T-helper 2 cell treated with Interferon-gamma antibody and Interleukin-4, amounts not matched to agents 5 μg/mL and 100 μg/mL, for 36 hours (primary cell): ENCODE measurements at regions not wholly inside any gene's neighbourhood (a gene's known extent, or its start where the extent isn't known, plus 50 kb on each side); places are given as distances from the start of the nearest gene placed in this dataset.

Experiments
- DNase-seq: peaks from one replicate; pipeline ENCODE4 v3.0.0; 2021; ENCODE audit warnings: low spot score
- H3K27ac Mint-ChIP-seq: one replicate; pipeline ENCODE4 v1.8.0; 2021; ENCODE audit warnings: mild to moderate bottlenecking, mixed read lengths
- H3K27me3 Mint-ChIP-seq: one replicate; pipeline ENCODE4 v1.8.0; 2021; ENCODE audit warnings: low read depth, mixed read lengths
- H3K36me3 Mint-ChIP-seq: one replicate; pipeline ENCODE4 v1.8.0; 2021; ENCODE audit warnings: low read depth, mixed read lengths
- H3K4me1 Mint-ChIP-seq: one replicate; pipeline ENCODE4 v1.8.0; 2021; ENCODE audit warnings: low read depth, mixed read lengths
- H3K4me3 Mint-ChIP-seq: one replicate; pipeline ENCODE4 v1.8.0; 2022; ENCODE audit warnings: mild to moderate bottlenecking, moderate library complexity, mixed read lengths
- H3K9me3 Mint-ChIP-seq: one replicate; pipeline ENCODE4 v1.8.0; 2021; ENCODE audit warnings: mixed read lengths

- Mint-ChIP-seq H3K36me3 (no peaks in the 10 kb centered on the region), H3K27me3 (no peaks in the 10 kb centered on the region), H3K4me1 (no peaks in the 10 kb centered on the region), H3K9me3 (peaks cover 26% of the 10 kb centered on the region), H3K27ac (no peak overlapping the region), H3K4me3 (no peak overlapping the region)
- DNase-seq, result no peak
Measured at GRCh38 chr21:18603261-18603660, 199.7 kb upstream of the TMPRSS15 start.

GRCh38 chr21:18603980-18604379, 200.4 kb upstream of the TMPRSS15 start:
- Mint-ChIP-seq H3K27me3 (no peaks in the 10 kb centered on the region), H3K36me3 (no peaks in the 10 kb centered on the region), H3K4me1 (no peaks in the 10 kb centered on the region)

GRCh38 chr21:18608226-18608625, 204.6 kb upstream of the TMPRSS15 start:
- Mint-ChIP-seq H3K9me3 (peaks cover 15% of the 10 kb centered on the region), H3K36me3 (no peaks in the 10 kb centered on the region), H3K4me3 (no peak overlapping the region), H3K27ac (no peak overlapping the region), H3K4me1 (no peaks in the 10 kb centered on the region), H3K27me3 (no peaks in the 10 kb centered on the region)
- no peak for DNase-seq

More at GRCh38 chr21:18603980-18604379, 200.4 kb upstream of the TMPRSS15 start:
- DNase-seq, result no peak
- Mint-ChIP-seq H3K27ac (no peak overlapping the region), H3K9me3 (peaks cover 25% of the 10 kb centered on the region), H3K4me3 (no peak overlapping the region)

GRCh38 chr21:18614303-18614702, 210.7 kb upstream of the TMPRSS15 start:
- H3K4me3 Mint-ChIP-seq, result no peak overlapping the region
- no peak for DNase-seq
- no peak overlapping the region for H3K27ac Mint-ChIP-seq
- H3K27me3 Mint-ChIP-seq, result no peaks in the 10 kb centered on the region
- H3K36me3 Mint-ChIP-seq, result no peaks in the 10 kb centered on the region
- peaks cover 6% of the 10 kb centered on the region for H3K9me3 Mint-ChIP-seq
- H3K4me1 Mint-ChIP-seq, result no peaks in the 10 kb centered on the region

GRCh38 chr21:18617291-18617690, 213.7 kb upstream of the TMPRSS15 start:
- Mint-ChIP-seq H3K27ac (no peak overlapping the region), H3K27me3 (no peaks in the 10 kb centered on the region), H3K9me3 (peaks cover 19% of the 10 kb centered on the region), H3K36me3 (no peaks in the 10 kb centered on the region), H3K4me1 (no peaks in the 10 kb centered on the region), H3K4me3 (no peak overlapping the region)
- DNase-seq, result no peak

- H3K9me3 Mint-ChIP-seq, result peaks cover 26% of the 10 kb centered on the region
Measured at GRCh38 chr21:18620436-18620835, 216.9 kb upstream of the TMPRSS15 start.

GRCh38 chr21:18622383-18622782, 218.8 kb upstream of the TMPRSS15 start:
- Mint-ChIP-seq H3K9me3 (peaks cover 34% of the 10 kb centered on the region), H3K4me3 (no peak overlapping the region), H3K27ac (no peak overlapping the region), H3K36me3 (no peaks in the 10 kb centered on the region), H3K27me3 (no peaks in the 10 kb centered on the region), H3K4me1 (no peaks in the 10 kb centered on the region)
- no peak for DNase-seq

More at GRCh38 chr21:18620436-18620835, 216.9 kb upstream of the TMPRSS15 start:
- no peak for DNase-seq
- no peaks in the 10 kb centered on the region for H3K36me3 Mint-ChIP-seq
- no peaks in the 10 kb centered on the region for H3K27me3 Mint-ChIP-seq
- H3K4me1 Mint-ChIP-seq, result no peaks in the 10 kb centered on the region
- H3K27ac Mint-ChIP-seq, result no peak overlapping the region
- no peak overlapping the region for H3K4me3 Mint-ChIP-seq

- peaks cover 63% of the 10 kb centered on the region for H3K9me3 Mint-ChIP-seq
- no peaks in the 10 kb centered on the region for H3K4me1 Mint-ChIP-seq
- no peak overlapping the region for H3K4me3 Mint-ChIP-seq
- H3K27me3 Mint-ChIP-seq, result no peaks in the 10 kb centered on the region
- no peak overlapping the region for H3K27ac Mint-ChIP-seq
- H3K36me3 Mint-ChIP-seq, result no peaks in the 10 kb centered on the region
- no peak for DNase-seq
Measured at GRCh38 chr21:18630446-18630845, 226.9 kb upstream of the TMPRSS15 start.

GRCh38 chr21:18636897-18637296, 233.3 kb upstream of the TMPRSS15 start:
- no peaks in the 10 kb centered on the region for H3K36me3 Mint-ChIP-seq
- peaks cover 49% of the 10 kb centered on the region for H3K9me3 Mint-ChIP-seq
- H3K27me3 Mint-ChIP-seq, result no peaks in the 10 kb centered on the region
- H3K4me3 Mint-ChIP-seq, result no peak overlapping the region
- DNase-seq, result no peak
- no peaks in the 10 kb centered on the region for H3K4me1 Mint-ChIP-seq
- H3K27ac Mint-ChIP-seq, result no peak overlapping the region

GRCh38 chr21:18646116-18646515, 242.5 kb upstream of the TMPRSS15 start:
- Mint-ChIP-seq H3K4me3 (no peak overlapping the region), H3K9me3 (peaks cover 25% of the 10 kb centered on the region), H3K36me3 (no peaks in the 10 kb centered on the region), H3K27me3 (no peaks in the 10 kb centered on the region), H3K27ac (no peak overlapping the region), H3K4me1 (no peaks in the 10 kb centered on the region)
- DNase-seq, result no peak

GRCh38 chr21:18655931-18656330, 252.3 kb upstream of the TMPRSS15 start:
- Mint-ChIP-seq H3K4me3 (no peak overlapping the region), H3K4me1 (no peaks in the 10 kb centered on the region), H3K27ac (no peak overlapping the region), H3K27me3 (no peaks in the 10 kb centered on the region), H3K36me3 (no peaks in the 10 kb centered on the region), H3K9me3 (peaks cover 30% of the 10 kb centered on the region)
- DNase-seq, result no peak

- no peaks in the 10 kb centered on the region for H3K4me1 Mint-ChIP-seq
- no peaks in the 10 kb centered on the region for H3K27me3 Mint-ChIP-seq
- no peak for DNase-seq
- no peaks in the 10 kb centered on the region for H3K36me3 Mint-ChIP-seq
- peaks cover 34% of the 10 kb centered on the region for H3K9me3 Mint-ChIP-seq
- no peak overlapping the region for H3K27ac Mint-ChIP-seq
- H3K4me3 Mint-ChIP-seq, result no peak overlapping the region
Measured at GRCh38 chr21:18661842-18662241, 258.3 kb upstream of the TMPRSS15 start.

GRCh38 chr21:18663663-18664062, 260.1 kb upstream of the TMPRSS15 start:
- H3K4me3 Mint-ChIP-seq, result no peak overlapping the region
- DNase-seq, result no peak
- no peaks in the 10 kb centered on the region for H3K4me1 Mint-ChIP-seq
- no peaks in the 10 kb centered on the region for H3K36me3 Mint-ChIP-seq
- H3K27ac Mint-ChIP-seq, result no peak overlapping the region
- peaks cover 40% of the 10 kb centered on the region for H3K9me3 Mint-ChIP-seq
- no peaks in the 10 kb centered on the region for H3K27me3 Mint-ChIP-seq

GRCh38 chr21:18666725-18667124, 263.1 kb upstream of the TMPRSS15 start:
- no peak for DNase-seq
- H3K36me3 Mint-ChIP-seq, result no peaks in the 10 kb centered on the region
- no peak overlapping the region for H3K4me3 Mint-ChIP-seq
- no peak overlapping the region for H3K27ac Mint-ChIP-seq
- no peaks in the 10 kb centered on the region for H3K27me3 Mint-ChIP-seq
- no peaks in the 10 kb centered on the region for H3K4me1 Mint-ChIP-seq
- peaks cover 58% of the 10 kb centered on the region for H3K9me3 Mint-ChIP-seq

- H3K4me3 Mint-ChIP-seq, result no peak overlapping the region
Measured at GRCh38 chr21:18673789-18674188, 270.2 kb upstream of the TMPRSS15 start.

More at GRCh38 chr21:18673789-18674188, 270.2 kb upstream of the TMPRSS15 start:
- no peak overlapping the region for H3K27ac Mint-ChIP-seq
- H3K27me3 Mint-ChIP-seq, result no peaks in the 10 kb centered on the region
- DNase-seq, result no peak
- H3K36me3 Mint-ChIP-seq, result no peaks in the 10 kb centered on the region
- peaks cover 46% of the 10 kb centered on the region for H3K9me3 Mint-ChIP-seq
- no peaks in the 10 kb centered on the region for H3K4me1 Mint-ChIP-seq
